Neural cell (in vitro differentiated cells): ENCODE measurements at regions not wholly inside any gene's neighbourhood (a gene's known extent, or its start where the extent isn't known, plus 50 kb on each side); places are given as distances from the start of the nearest gene placed in this dataset.

Experiments used
- CTCF ChIP-seq: fragments of 450-650 bp; IDR thresholded peaks from 2 replicates; pipeline ENCODE4 v1.5.1; 2014; ENCODE audit warnings: antibody characterized with exemption, mild to moderate bottlenecking, moderate library complexity; ENCODE audit not compliant: poor library complexity, severe bottlenecking
- EP300 ChIP-seq: fragments of 450-650 bp; conservative IDR thresholded peaks from 2 replicates; pipeline ENCODE4 v1.6.1; 2014; ENCODE audit warnings: antibody characterized with exemption, mild to moderate bottlenecking, moderate library complexity; ENCODE audit not compliant: poor library complexity, severe bottlenecking
- EZH2 ChIP-seq: fragments of 200-600, 300-800 bp; shearing (Covaris generic), sonication (generic); IDR thresholded peaks from 2 replicates; pipeline ENCODE4 v1.6.1; 2014; ENCODE audit warnings: antibody characterized with exemption, low read length, borderline replicate concordance, mild to moderate bottlenecking; ENCODE audit not compliant: insufficient read depth, poor library complexity, severe bottlenecking
- MXI1 ChIP-seq: fragments of 450-650 bp; conservative IDR thresholded peaks from 2 replicates; pipeline ENCODE4 v1.6.1; 2014; ENCODE audit warnings: antibody characterized with exemption, mild to moderate bottlenecking; ENCODE audit not compliant: poor library complexity, severe bottlenecking
- POLR2AphosphoS5 ChIP-seq: IDR thresholded peaks from 2 replicates; pipeline ENCODE4 v1.6.1; 2012
- RAD21 ChIP-seq: fragments of 450-650 bp; conservative IDR thresholded peaks from 2 replicates; pipeline ENCODE4 v1.6.1; 2014; ENCODE audit warnings: antibody characterized with exemption, mild to moderate bottlenecking, moderate library complexity
- REST ChIP-seq: IDR thresholded peaks from 2 replicates; pipeline ENCODE4 v1.6.1; 2012; ENCODE audit warnings: borderline replicate concordance
- SMC3 ChIP-seq: fragments of 450-650 bp; conservative IDR thresholded peaks from 2 replicates; pipeline ENCODE4 v1.6.1; 2014; ENCODE audit warnings: antibody characterized with exemption, mild to moderate bottlenecking, moderate library complexity; ENCODE audit not compliant: poor library complexity
- TAF1 ChIP-seq: IDR thresholded peaks from 2 replicates; pipeline ENCODE4 v1.6.1; 2012; ENCODE audit warnings: low read depth

- TF ChIP-seq CTCF, result no peak
- TF ChIP-seq EZH2, result no peak
- no peak for TF ChIP-seq EP300
- no peak for TF ChIP-seq POLR2AphosphoS5
- TF ChIP-seq MXI1, result no peak
- TF ChIP-seq REST, result no peak
- TF ChIP-seq SMC3, result no peak
- no peak for TF ChIP-seq RAD21
- TF ChIP-seq TAF1, result no peak
These were observed 211.3 kb downstream of the ZNF326 start for GRCh38 chr1:90206260-90206659.
